GM12878 (cell line): ENCODE measurements at regions not wholly inside any gene's neighbourhood (a gene's known extent, or its start where the extent isn't known, plus 50 kb on each side); places are given as distances from the start of the nearest gene placed in this dataset.

Experiments used
- ATAC-seq: fragments of 200-7000 bp; cut with Tn5 transposase; 3 replicates; pipeline ENCODE4 v1.9.1; 2020; ENCODE audit warnings: mild to moderate bottlenecking, moderate library complexity
- BruUV-seq: library from RNA; stranded (reverse); fragments of 400-500 nt; replicated peaks from 2 replicates; lab custom pipeline; 2021; lab: Mats Ljungman, UMichigan
- CTCF ChIA-PET: fragments of 300-600 bp; sonication (Branson Sonifier 250); formaldehyde crosslinking; extraction: SDS; loops from one replicate; lab custom pipeline; 2021; ENCODE audit warnings: inconsistent platforms; lab: Yijun Ruan, JAX
- POLR2A ChIA-PET: fragments of 350-600 bp; formaldehyde crosslinking; extraction: SDS; loops from one replicate; lab custom pipeline; 2021; ENCODE audit warnings: inconsistent platforms; lab: Charles Lee
- RAD21 ChIA-PET: fragments of 300-600 bp; sonication (Branson Sonifier 250); formaldehyde crosslinking; loops from one replicate; lab custom pipeline; 2023; ENCODE audit warnings: antibody characterized with exemption; ENCODE audit not compliant: unreplicated experiment; lab: Charles Lee
- SMC1A ChIA-PET: fragments of 300-600 bp; sonication (Branson Sonifier 250); formaldehyde crosslinking; loops from one replicate; lab custom pipeline; 2023; ENCODE audit not compliant: unreplicated experiment, uncharacterized antibody; lab: Charles Lee
- DNase-seq: peaks from one replicate; pipeline ENCODE4 v3.0.0-alpha.2; 2011; ENCODE audit warnings: low read depth, low spot score
- FAIRE-seq: peaks from 3 replicates; lab custom pipeline; 2011; peaks lifted over from hg19 to GRCh38; lab: Jason Lieb, UNC
- H2AFZ ChIP-seq: 2 replicates; pipeline ENCODE4 v1.6.0; 2011; ENCODE audit warnings: low read depth, low read length, control low read depth; ENCODE audit not compliant: control insufficient read depth
- H3K27ac ChIP-seq: 2 replicates; pipeline ENCODE4 v1.5.1; 2011; ENCODE audit warnings: control low read depth; ENCODE audit not compliant: control insufficient read depth, insufficient read depth
- H3K27me3 ChIP-seq, 2 experiments: replicated peaks in 1 of 2; 2 replicates each; pipeline versions ENCODE4 v1.6.0 to v1.6.1; 2011; ENCODE audit warnings: low read length in 1 of 2; ENCODE audit not compliant: control insufficient read depth in 2 of 2, insufficient read depth in 2 of 2
- H3K36me3 ChIP-seq, 2 experiments: 2 replicates each; pipeline ENCODE4 v1.5.1; 2011; ENCODE audit warnings: low read length in 1 of 2; ENCODE audit not compliant: control insufficient read depth in 2 of 2, insufficient read depth in 2 of 2
- H3K4me1 ChIP-seq: 2 replicates; pipeline ENCODE4 v1.6.1; 2011; ENCODE audit warnings: mild to moderate bottlenecking, low read length, moderate library complexity, mixed read lengths; ENCODE audit not compliant: control insufficient read depth, insufficient read depth
- H3K4me2 ChIP-seq: 2 replicates; pipeline ENCODE4 v1.6.0; 2011; ENCODE audit warnings: control low read depth; ENCODE audit not compliant: control insufficient read depth, insufficient read depth
- H3K4me3 ChIP-seq: fragments of 200-600 bp; sonication (generic); 2 replicates; pipeline ENCODE4 v1.5.1; 2016
- H3K79me2 ChIP-seq: 2 replicates; pipeline ENCODE4 v1.6.0; 2011; ENCODE audit warnings: low read length; ENCODE audit not compliant: control insufficient read depth, insufficient read depth
- H3K9ac ChIP-seq: 2 replicates; pipeline ENCODE4 v1.8.0; 2011; ENCODE audit warnings: low read length, control low read depth, mixed read lengths; ENCODE audit not compliant: control insufficient read depth, insufficient read depth
- H3K9me3 ChIP-seq: replicated peaks from 3 replicates; pipeline ENCODE4 v1.5.1; 2011; ENCODE audit warnings: mild to moderate bottlenecking, low read length; ENCODE audit not compliant: control insufficient read depth, insufficient read depth
- H4K20me1 ChIP-seq: 2 replicates; pipeline ENCODE4 v1.6.0; 2011; ENCODE audit not compliant: control insufficient read depth, insufficient read depth
- CEBPZ ChIP-seq: fragments of 150-350 bp; IDR thresholded peaks from 2 replicates; pipeline ENCODE4 v1.6.1; 2016; ENCODE audit warnings: low read depth, low read length
- E2F8 ChIP-seq: fragments of 450-650 bp; IDR thresholded peaks from 2 replicates; pipeline ENCODE4 v1.6.1; 2018; ENCODE audit warnings: mild to moderate bottlenecking, low read depth, moderate library complexity; ENCODE audit not compliant: partially characterized antibody
- SMARCA5 ChIP-seq: fragments of 450-650 bp; IDR thresholded peaks from 2 replicates; pipeline ENCODE4 v1.6.1; 2017; ENCODE audit warnings: mild to moderate bottlenecking
- WGBS: methylation state at CpG from one replicate; pipeline ENCODE4 v1.1.6; 2016; ENCODE audit warnings: low lambda C conversion rate; ENCODE audit not compliant: insufficient replicate concordance, insufficient coverage; ENCODE audit errors: missing lambda C conversion rate; 5-methylcytosine and 5-hydroxymethylcytosine counted together
- in situ Hi-C: fragments of 300-500 bp; cut with MboI; formaldehyde crosslinking; loops from 9 replicates; pipeline ENCODE4 v1.14.3; 2018; ENCODE audit warnings: mixed read lengths
- intact Hi-C: fragments of 100-400 bp; cut with micrococcal nuclease; formaldehyde crosslinking; loops from one replicate; pipeline ENCODE4 v1.14.2; 2022; ENCODE audit not compliant: unreplicated experiment

GRCh38 chr15:95259513-95259912, 1028.2 kb downstream of the MCTP2 start (continued):
- peak; percentile 35 for TF ChIP-seq E2F8
- TF ChIP-seq SMARCA5, result peak; percentile 61; the same call in 1 of the 2 replicates

- Histone ChIP-seq H3K27ac (no peak overlapping the region), H3K9ac (no peak overlapping the region), H3K9me3 (no peaks in the 10 kb centered on the region), H3K4me3 (no peak overlapping the region), H4K20me1 (no peaks in the 10 kb centered on the region), H3K4me2 (no peak overlapping the region), H3K27me3 (no peaks in the 10 kb centered on the region), H2AFZ (no peak overlapping the region), H3K79me2 (no peaks in the 10 kb centered on the region), H3K4me1 (no peaks in the 10 kb centered on the region), H3K36me3 (no peaks in the 10 kb centered on the region)
- WGBS, result 38% methylated on average over 3 of the region's 3 CpGs
- no peak for TF ChIP-seq CEBPZ
- no peak for DNase-seq
- no TSS peak for BruUV-seq
- no peak for FAIRE-seq
- intact Hi-C loops (loop anchor here (1.0 to 10.0 kb wide), 9 partner anchors 33 to 1985 kb away; no protein-coding TSS in a partner anchor), in situ Hi-C loops (loop anchor here (10.0 kb wide), 3 partner anchors 575 to 1975 kb away; no protein-coding TSS in a partner anchor)
- ATAC-seq, result peak; percentile 56
- RAD21 ChIA-PET, result interaction anchor here (0.6 to 6.0 kb wide), 37 partner anchors 9 to 1985 kb away, joined by 3 to 104 read pairs (median 3); no protein-coding TSS in a partner anchor
- CTCF ChIA-PET, result interaction anchor here (0.6 to 7.7 kb wide), 54 partner anchors 8 to 1989 kb away, joined by 3 to 92 read pairs (median 4); no protein-coding TSS in a partner anchor
- POLR2A ChIA-PET, result interaction anchor here (0.5 to 1.2 kb wide), 5 partner anchors 35 to 1085 kb away, joined by 3 to 5 read pairs (median 4); no protein-coding TSS in a partner anchor
- SMC1A ChIA-PET, result interaction anchor here (0.6 to 10.6 kb wide), 51 partner anchors 9 to 1985 kb away, joined by 3 to 310 read pairs (median 4); partner anchors contain the start of gene NR2F2
These were observed 1028.6 kb downstream of the MCTP2 start for GRCh38 chr15:95259965-95260364.
